IPS DF 6.9 (cell line): ENCODE measurements at regions not wholly inside any gene's neighbourhood (a gene's known extent, or its start where the extent isn't known, plus 50 kb on each side); places are given as distances from the start of the nearest gene placed in this dataset.

Source experiments
- DNase-seq: peaks from one replicate; pipeline ENCODE4 v3.0.0-alpha.2; 2013; ENCODE audit warnings: low read depth, low spot score
- H3K27ac ChIP-seq: one replicate; pipeline ENCODE4 v1.5.1; 2013; ENCODE audit warnings: low read length, control low read depth
- H3K27me3 ChIP-seq: 2 replicates; pipeline ENCODE4 v1.6.1; 2013; ENCODE audit warnings: mild to moderate bottlenecking, low read length; ENCODE audit not compliant: control insufficient read depth, insufficient read depth
- H3K36me3 ChIP-seq: 2 replicates; pipeline ENCODE4 v1.6.1; 2013; ENCODE audit warnings: low read length; ENCODE audit not compliant: control insufficient read depth, insufficient read depth
- H3K4me1 ChIP-seq: 2 replicates; pipeline ENCODE4 v1.6.1; 2013; ENCODE audit warnings: low read length; ENCODE audit not compliant: control insufficient read depth, insufficient read depth
- H3K4me3 ChIP-seq: 2 replicates; pipeline ENCODE4 v1.5.1; 2013; ENCODE audit warnings: mild to moderate bottlenecking, low read length
- H3K9me3 ChIP-seq: 2 replicates; pipeline ENCODE4 v1.6.1; 2013; ENCODE audit warnings: low read length, inconsistent platforms; ENCODE audit not compliant: control insufficient read depth, insufficient read depth
- WGBS: extraction: QIAGEN DNeasy Blood & Tissue Kit; methylation state at CpG from one replicate; pipeline ENCODE4 v1.1.7; 2013; ENCODE audit warnings: mixed read lengths, missing lambda C conversion rate; ENCODE audit not compliant: insufficient read length, insufficient coverage; 5-methylcytosine and 5-hydroxymethylcytosine counted together

- DNase-seq: no peak
- Histone ChIP-seq H3K9me3 (no peaks in the 10 kb centered on the region), H3K27me3 (no peaks in the 10 kb centered on the region), H3K4me1 (no peaks in the 10 kb centered on the region), H3K27ac (no peak overlapping the region), H3K36me3 (no peaks in the 10 kb centered on the region), H3K4me3 (no peak overlapping the region)
- WGBS: no CpG with 5 or more reads among the region's 1 CpG
These were observed 150.6 kb upstream of the GALNT5 start for GRCh38 chr2:157106950-157107349.

- Histone ChIP-seq H3K27ac (no peak overlapping the region), H3K27me3 (no peaks in the 10 kb centered on the region), H3K9me3 (no peaks in the 10 kb centered on the region), H3K4me1 (no peaks in the 10 kb centered on the region), H3K4me3 (no peak overlapping the region), H3K36me3 (no peaks in the 10 kb centered on the region)
- WGBS: no CpG with 5 or more reads among the region's 1 CpG
- DNase-seq: no peak
These were observed 150.0 kb upstream of the GALNT5 start for GRCh38 chr2:157107460-157107859.

GRCh38 chr2:157107877-157108276, 149.6 kb upstream of the GALNT5 start:
- H3K27ac ChIP-seq: no peak overlapping the region
- H3K27me3 ChIP-seq: no peaks in the 10 kb centered on the region
- H3K4me3 ChIP-seq: no peak overlapping the region
- no CpG with 5 or more reads among the region's 2 CpGs for WGBS
- no peaks in the 10 kb centered on the region for H3K9me3 ChIP-seq
- H3K36me3 ChIP-seq: no peaks in the 10 kb centered on the region
- H3K4me1 ChIP-seq: no peaks in the 10 kb centered on the region
- no peak for DNase-seq

- H3K36me3 ChIP-seq: no peaks in the 10 kb centered on the region
- no CpG with 5 or more reads among the region's 6 CpGs for WGBS
- H3K27ac ChIP-seq: no peak overlapping the region
- DNase-seq: no peak
- no peaks in the 10 kb centered on the region for H3K4me1 ChIP-seq
- H3K4me3 ChIP-seq: no peak overlapping the region
- no peaks in the 10 kb centered on the region for H3K27me3 ChIP-seq
- H3K9me3 ChIP-seq: no peaks in the 10 kb centered on the region
These were observed 134.7 kb upstream of the GALNT5 start for GRCh38 chr2:157122776-157123175.

- H3K27ac ChIP-seq: no peak overlapping the region
- no peak for DNase-seq
These were observed 132.8 kb upstream of the GALNT5 start for GRCh38 chr2:157124731-157125130.

GRCh38 chr2:157125685-157126084, 131.8 kb upstream of the GALNT5 start:
- Histone ChIP-seq H3K27me3 (no peaks in the 10 kb centered on the region), H3K9me3 (no peaks in the 10 kb centered on the region), H3K27ac (no peak overlapping the region), H3K36me3 (no peaks in the 10 kb centered on the region), H3K4me3 (no peak overlapping the region), H3K4me1 (no peaks in the 10 kb centered on the region)
- WGBS: no CpG with 5 or more reads among the region's 1 CpG
- no peak for DNase-seq

More at GRCh38 chr2:157124731-157125130, 132.8 kb upstream of the GALNT5 start:
- Histone ChIP-seq H3K4me3 (no peak overlapping the region), H3K36me3 (no peaks in the 10 kb centered on the region), H3K27me3 (no peaks in the 10 kb centered on the region), H3K9me3 (no peaks in the 10 kb centered on the region), H3K4me1 (no peaks in the 10 kb centered on the region)
- WGBS: no CpG with 5 or more reads among the region's 2 CpGs

- no peaks in the 10 kb centered on the region for H3K27me3 ChIP-seq
- no peak for DNase-seq
- no peak overlapping the region for H3K27ac ChIP-seq
- no peaks in the 10 kb centered on the region for H3K9me3 ChIP-seq
- H3K4me1 ChIP-seq: no peaks in the 10 kb centered on the region
- H3K36me3 ChIP-seq: no peaks in the 10 kb centered on the region
- H3K4me3 ChIP-seq: no peak overlapping the region
These were observed 130.1 kb upstream of the GALNT5 start for GRCh38 chr2:157127249-157128012.

- DNase-seq: no peak
- Histone ChIP-seq H3K4me1 (no peaks in the 10 kb centered on the region), H3K27ac (no peak overlapping the region), H3K4me3 (no peak overlapping the region), H3K36me3 (no peaks in the 10 kb centered on the region), H3K27me3 (no peaks in the 10 kb centered on the region), H3K9me3 (no peaks in the 10 kb centered on the region)
- no CpG with 5 or more reads among the region's 4 CpGs for WGBS
These were observed 113.6 kb upstream of the GALNT5 start for GRCh38 chr2:157143901-157144300.

GRCh38 chr2:157149270-157149669, 108.2 kb upstream of the GALNT5 start:
- no peak overlapping the region for H3K27ac ChIP-seq

GRCh38 chr2:157150747-157151146, 106.8 kb upstream of the GALNT5 start:
- Histone ChIP-seq H3K4me3 (no peak overlapping the region), H3K27ac (no peak overlapping the region), H3K9me3 (no peaks in the 10 kb centered on the region), H3K4me1 (no peaks in the 10 kb centered on the region), H3K36me3 (no peaks in the 10 kb centered on the region), H3K27me3 (no peaks in the 10 kb centered on the region)
- WGBS: no CpG with 5 or more reads among the region's 3 CpGs
- DNase-seq: no peak

More at GRCh38 chr2:157149270-157149669, 108.2 kb upstream of the GALNT5 start:
- Histone ChIP-seq H3K4me3 (no peak overlapping the region), H3K9me3 (no peaks in the 10 kb centered on the region), H3K36me3 (no peaks in the 10 kb centered on the region), H3K4me1 (no peaks in the 10 kb centered on the region), H3K27me3 (no peaks in the 10 kb centered on the region)
- DNase-seq: no peak
- WGBS: no CpG with 5 or more reads among the region's 2 CpGs

- H3K27me3 ChIP-seq: no peaks in the 10 kb centered on the region
- no peak overlapping the region for H3K4me3 ChIP-seq
- no peaks in the 10 kb centered on the region for H3K36me3 ChIP-seq
- no peaks in the 10 kb centered on the region for H3K9me3 ChIP-seq
- no peak overlapping the region for H3K27ac ChIP-seq
- no CpG with 5 or more reads among the region's 1 CpG for WGBS
- H3K4me1 ChIP-seq: no peaks in the 10 kb centered on the region
- no peak for DNase-seq
These were observed 105.1 kb upstream of the GALNT5 start for GRCh38 chr2:157152362-157152761.
